ENCODE measurements at regions not wholly inside any gene's neighbourhood (a gene's known extent, or its start where the extent isn't known, plus 50 kb on each side); places are given as distances from the start of the nearest gene placed in this dataset.

GRCh38 chr6:137286916-137287315 is 67.7 kb upstream of the IFNGR1 start:
- TF ChIP-seq POLR2A (IDR thresholded peaks at IDR 0.05) (no peak), CTCF (IDR thresholded peaks at IDR 0.05) (no peak)

Measured in esophagus squamous epithelium (tissue), 4 donors.